ENCODE measurements at regions not wholly inside any gene's neighbourhood (a gene's known extent, or its start where the extent isn't known, plus 50 kb on each side); places are given as distances from the start of the nearest gene placed in this dataset.
A peak's percentile ranks its signal among the peaks of the same experiment; 100 is the strongest.

- Histone ChIP-seq H3K4me2 (no peak overlapping the region), H3K27ac (no peak overlapping the region), H3K9me3 (no peaks in the 10 kb centered on the region; the same call in 2 of the 3 replicates), H3K4me1 (no peaks in the 10 kb centered on the region), H3K4me3 (no peak overlapping the region)
- TF ChIP-seq EHF (CRISPR knock-in tag; IDR thresholded peaks at IDR 0.05) (no peak), MAFK (IDR thresholded peaks at IDR 0.05; ENCODE audit: partially characterized antibody) (peak; percentile 91)
- TF ChIP-seq, protein P1, sequence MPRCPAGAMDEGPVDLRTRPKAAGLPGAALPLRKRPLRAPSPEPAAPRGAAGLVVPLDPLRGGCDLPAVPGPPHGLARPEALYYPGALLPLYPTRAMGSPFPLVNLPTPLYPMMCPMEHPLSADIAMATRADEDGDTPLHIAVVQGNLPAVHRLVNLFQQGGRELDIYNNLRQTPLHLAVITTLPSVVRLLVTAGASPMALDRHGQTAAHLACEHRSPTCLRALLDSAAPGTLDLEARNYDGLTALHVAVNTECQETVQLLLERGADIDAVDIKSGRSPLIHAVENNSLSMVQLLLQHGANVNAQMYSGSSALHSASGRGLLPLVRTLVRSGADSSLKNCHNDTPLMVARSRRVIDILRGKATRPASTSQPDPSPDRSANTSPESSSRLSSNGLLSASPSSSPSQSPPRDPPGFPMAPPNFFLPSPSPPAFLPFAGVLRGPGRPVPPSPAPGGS (IDR thresholded peaks at IDR 0.05) = no peak
- no peak for DNase-seq (ENCODE audit: low read depth in 1 of 2, low spot score in 1 of 2)
- ChIA-PET CTCF (interaction anchor here (0.8 kb wide), 1 partner anchor 25 kb away, joined by 3 read pairs; no protein-coding TSS in a partner anchor), POLR2A (no interaction called here)
- FAIRE-seq = no peak
- no peak for ATAC-seq
- 0% methylated on average over 1 of the region's 1 CpG for WGBS (ENCODE audit: missing lambda C conversion rate)
Observed at GRCh38 chr11:37378958-37379357, 780.9 kb upstream of the RAG2 start.

DNA sequence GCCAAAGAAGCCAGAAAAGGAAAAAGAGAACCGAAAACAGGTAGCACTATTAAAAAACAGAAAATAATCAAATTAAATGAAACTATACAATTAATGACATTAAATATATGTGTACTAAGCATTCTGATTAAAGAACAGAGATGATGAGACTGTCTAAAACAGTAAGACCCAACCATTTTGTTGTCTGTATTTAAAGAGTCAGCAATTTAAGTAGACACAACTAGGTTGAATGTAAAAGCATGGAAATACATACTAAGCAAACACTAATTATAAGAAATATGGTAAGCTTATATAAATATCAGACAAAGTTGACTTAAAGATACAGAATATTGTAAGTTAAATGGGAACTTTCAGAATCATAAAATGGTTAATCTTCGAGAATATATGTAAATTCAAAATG is 774.6 kb upstream of the RAG2 start:
- Histone ChIP-seq H3K4me1 (no peaks in the 10 kb centered on the region), H3K4me3 (no peak overlapping the region), H3K9me3 (0 out of 3 replicates have a peak, but pooled peaks cover 3% of the 10 kb centered on the region), H3K4me2 (no peak overlapping the region), H3K27ac (no peak overlapping the region)
- ATAC-seq (no peak), DNase-seq (ENCODE audit: low read depth in 1 of 2, low spot score in 1 of 2) (no peak), FAIRE-seq (no peak)
- POLR2A ChIA-PET = no interaction called here
- 1% methylated on average over 2 of the region's 2 CpGs for WGBS (ENCODE audit: missing lambda C conversion rate)
- CTCF ChIA-PET = no interaction called here
- TF ChIP-seq EP300 (IDR thresholded peaks at IDR 0.05) = no peak
- TF ChIP-seq MAFK (IDR thresholded peaks at IDR 0.05; ENCODE audit: partially characterized antibody) = peak; percentile 59

DNA sequence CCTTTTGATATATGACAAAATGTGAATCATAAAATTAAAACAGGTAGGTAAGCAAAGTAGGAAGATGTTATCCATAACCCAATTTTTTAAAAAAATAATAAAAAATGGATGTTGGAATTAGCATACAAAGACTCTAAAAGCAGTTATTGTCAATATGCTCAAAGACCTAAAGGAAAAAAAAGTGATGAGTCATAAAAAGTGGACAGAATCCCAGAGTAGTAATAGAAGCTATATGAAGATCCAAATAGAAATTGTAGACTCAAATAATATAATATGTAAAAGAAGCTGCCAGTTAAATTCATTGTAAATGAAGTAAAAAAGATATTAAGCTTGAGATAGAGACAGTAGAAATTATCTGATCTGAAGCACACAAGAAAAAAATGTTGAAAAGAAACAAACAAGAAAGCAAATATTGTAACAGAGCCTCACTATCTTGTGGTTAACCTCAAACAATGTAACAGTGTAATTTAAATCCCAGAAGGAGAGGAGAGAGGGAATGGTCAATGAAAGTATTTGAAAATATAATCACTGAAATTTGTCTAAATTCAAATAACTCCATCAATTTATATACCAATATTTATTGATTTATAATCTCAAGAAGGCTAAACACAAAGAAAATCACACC is 773.4 kb upstream of the RAG2 start:
- ChIA-PET CTCF (no interaction called here), POLR2A (no interaction called here)
- H3K4me1 ChIP-seq = no peaks in the 10 kb centered on the region
- H3K9me3 ChIP-seq = 0 out of 3 replicates have a peak, but pooled peaks cover 3% of the 10 kb centered on the region
- DNase-seq (ENCODE audit: low read depth in 1 of 2, low spot score in 1 of 2) = no peak
- no peak overlapping the region for H3K4me2 ChIP-seq
- no peak for ATAC-seq
- TF ChIP-seq MAX (IDR thresholded peaks at IDR 0.05) (no peak), KDM5A (IDR thresholded peaks at IDR 0.05) (no peak)
- no peak overlapping the region for H3K4me3 ChIP-seq
- FAIRE-seq = no peak
- H3K27ac ChIP-seq = no peak overlapping the region

DNA sequence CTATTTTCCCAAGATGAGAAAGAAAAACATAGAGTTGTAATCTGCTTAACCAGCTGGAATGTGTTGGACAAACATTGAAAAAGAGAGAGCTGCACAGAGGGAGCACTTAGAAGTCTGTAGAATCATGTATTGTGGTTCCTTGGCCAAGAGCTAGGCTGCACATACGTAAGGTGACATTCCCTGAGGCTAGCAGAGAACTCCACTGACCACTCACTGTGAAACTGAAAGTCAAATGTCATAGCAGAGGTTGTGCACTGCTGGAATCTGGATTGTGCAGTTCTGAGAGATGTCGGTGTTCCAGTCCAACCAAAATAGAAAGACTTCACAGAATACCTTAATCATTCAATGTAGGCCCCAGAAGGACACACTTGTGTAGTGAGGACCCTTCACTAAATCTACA is 772.8 kb upstream of the RAG2 start:
- Histone ChIP-seq H3K27ac (no peak overlapping the region), H3K9me3 (0 out of 3 replicates have a peak, but pooled peaks cover 3% of the 10 kb centered on the region), H3K4me2 (no peak overlapping the region), H3K4me1 (no peaks in the 10 kb centered on the region), H3K4me3 (no peak overlapping the region)
- TF ChIP-seq ZSCAN20 (CRISPR knock-in tag; IDR thresholded peaks at IDR 0.05) = no peak
- no peak for TF ChIP-seq HEYL (CRISPR knock-in tag; IDR thresholded peaks at IDR 0.05)
- TF ChIP-seq ATOH8 (CRISPR knock-in tag; IDR thresholded peaks at IDR 0.05; ENCODE audit: low read depth) = no peak
- no peak for TF ChIP-seq JUN (IDR thresholded peaks at IDR 0.05)
- ATAC-seq (no peak), FAIRE-seq (no peak), DNase-seq (ENCODE audit: low read depth in 1 of 2, low spot score in 1 of 2) (no peak)
- ChIA-PET POLR2A (no interaction called here), CTCF (no interaction called here)
- 5% methylated on average over 2 of the region's 2 CpGs for WGBS (ENCODE audit: missing lambda C conversion rate)

- H3K4me3 ChIP-seq = no peak overlapping the region
- FAIRE-seq (no peak), DNase-seq (ENCODE audit: low read depth in 1 of 2, low spot score in 1 of 2) (no peak), ATAC-seq (no peak)
- no peaks in the 10 kb centered on the region; the same call in 2 of the 3 replicates for H3K9me3 ChIP-seq
- no peak overlapping the region for H3K27ac ChIP-seq
- ChIA-PET CTCF (no interaction called here), POLR2A (no interaction called here)
- H3K4me2 ChIP-seq = no peak overlapping the region
- no peak for TF ChIP-seq MAZ (IDR thresholded peaks at IDR 0.05; ENCODE audit: borderline replicate concordance, low read depth, low read length)
- 9% methylated on average over 5 of the region's 5 CpGs for WGBS (ENCODE audit: missing lambda C conversion rate)
- no peaks in the 10 kb centered on the region for H3K4me1 ChIP-seq
Observed at GRCh38 chr11:37364246-37364839, 766.3 kb upstream of the RAG2 start.
